Lower leg skin (tissue), 4 donors: ENCODE measurements at regions not wholly inside any gene's neighbourhood (a gene's known extent, or its start where the extent isn't known, plus 50 kb on each side); places are given as distances from the start of the nearest gene placed in this dataset.

ENCODE experiments used
- DNase-seq, 2 donors: peaks; one replicate each; pipeline ENCODE4 v3.0.0-alpha.2; 2019; ENCODE audit warnings: low spot score in 2 of 2
- H3K4me3 ChIP-seq: fragments of 200-600 bp; sonication (generic); 2 replicates; pipeline ENCODE4 v1.5.1; 2017; ENCODE audit warnings: mild to moderate bottlenecking, low read depth; ENCODE audit not compliant: poor library complexity, severe bottlenecking
- POLR2A ChIP-seq, 2 donors: fragments of 450-650 bp; IDR thresholded peaks; one replicate each; pipeline ENCODE4 v1.6.1; 2016 to 2017; ENCODE audit warnings: antibody characterized with exemption in 2 of 2, mild to moderate bottlenecking in 1 of 2, moderate library complexity in 1 of 2
- WGBS, 2 donors: methylation state at CpG; one replicate each; pipeline ENCODE4 v1.1.5; 2018; 5-methylcytosine and 5-hydroxymethylcytosine counted together
- intact Hi-C: fragments of 100-400 bp; cut with DNase I; formaldehyde crosslinking; loops from one replicate; pipeline ENCODE4 v1.15.0; 2023; ENCODE audit warnings: low total_unique reads
- TF ChIP-seq, protein P1 (sequence below), 3 donors: fragments of 450-650 bp; IDR thresholded peaks; one replicate each; pipeline ENCODE4 v1.5.1; 2016; ENCODE audit warnings: antibody characterized with exemption in 3 of 3, mild to moderate bottlenecking in 3 of 3, moderate library complexity in 2 of 3

- no peak for DNase-seq
- intact Hi-C loops: no loop called here
- WGBS, 2 donors: 81 to 82% methylated on average over 5 of the region's 5 CpGs
- no peak overlapping the region for H3K4me3 ChIP-seq
- TF ChIP-seq POLR2A (IDR thresholded peaks at IDR 0.05): no peak
- TF ChIP-seq, protein P1, sequence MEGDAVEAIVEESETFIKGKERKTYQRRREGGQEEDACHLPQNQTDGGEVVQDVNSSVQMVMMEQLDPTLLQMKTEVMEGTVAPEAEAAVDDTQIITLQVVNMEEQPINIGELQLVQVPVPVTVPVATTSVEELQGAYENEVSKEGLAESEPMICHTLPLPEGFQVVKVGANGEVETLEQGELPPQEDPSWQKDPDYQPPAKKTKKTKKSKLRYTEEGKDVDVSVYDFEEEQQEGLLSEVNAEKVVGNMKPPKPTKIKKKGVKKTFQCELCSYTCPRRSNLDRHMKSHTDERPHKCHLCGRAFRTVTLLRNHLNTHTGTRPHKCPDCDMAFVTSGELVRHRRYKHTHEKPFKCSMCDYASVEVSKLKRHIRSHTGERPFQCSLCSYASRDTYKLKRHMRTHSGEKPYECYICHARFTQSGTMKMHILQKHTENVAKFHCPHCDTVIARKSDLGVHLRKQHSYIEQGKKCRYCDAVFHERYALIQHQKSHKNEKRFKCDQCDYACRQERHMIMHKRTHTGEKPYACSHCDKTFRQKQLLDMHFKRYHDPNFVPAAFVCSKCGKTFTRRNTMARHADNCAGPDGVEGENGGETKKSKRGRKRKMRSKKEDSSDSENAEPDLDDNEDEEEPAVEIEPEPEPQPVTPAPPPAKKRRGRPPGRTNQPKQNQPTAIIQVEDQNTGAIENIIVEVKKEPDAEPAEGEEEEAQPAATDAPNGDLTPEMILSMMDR (IDR thresholded peaks at IDR 0.05): no peak
Measured at GRCh38 chr5:106195679-106196474, 1474.9 kb downstream of the EFNA5 start.

GRCh38 chr5:106189121-106189809 lies 1481.5 kb downstream of the EFNA5 start:
- DNase-seq: no peak
- intact Hi-C loops: no loop called here
- no peak overlapping the region for H3K4me3 ChIP-seq
- WGBS, 2 donors: 68 to 69% methylated on average over 3 of the region's 3 CpGs
- TF ChIP-seq, protein P1 (IDR thresholded peaks at IDR 0.05): no peak
- no peak for TF ChIP-seq POLR2A (IDR thresholded peaks at IDR 0.05)

- no peak for DNase-seq
- intact Hi-C loops: no loop called here
- TF ChIP-seq, protein P1 (IDR thresholded peaks at IDR 0.05): no peak
- TF ChIP-seq POLR2A (IDR thresholded peaks at IDR 0.05): no peak
- H3K4me3 ChIP-seq: no peak overlapping the region
- 72 to 75% methylated on average over 3 of the region's 3 CpGs for WGBS, 2 donors
Measured at GRCh38 chr5:106185661-106186081, 1485.1 kb downstream of the EFNA5 start.

- intact Hi-C loops: no loop called here
- DNase-seq: no peak
- TF ChIP-seq, protein P1 (IDR thresholded peaks at IDR 0.05): no peak
- no peak for TF ChIP-seq POLR2A (IDR thresholded peaks at IDR 0.05)
- no peak overlapping the region for H3K4me3 ChIP-seq
- WGBS, 2 donors: 71 to 91% methylated on average over 3 of the region's 3 CpGs
Measured at GRCh38 chr5:106174903-106175302, 1495.8 kb downstream of the EFNA5 start.

DNA sequence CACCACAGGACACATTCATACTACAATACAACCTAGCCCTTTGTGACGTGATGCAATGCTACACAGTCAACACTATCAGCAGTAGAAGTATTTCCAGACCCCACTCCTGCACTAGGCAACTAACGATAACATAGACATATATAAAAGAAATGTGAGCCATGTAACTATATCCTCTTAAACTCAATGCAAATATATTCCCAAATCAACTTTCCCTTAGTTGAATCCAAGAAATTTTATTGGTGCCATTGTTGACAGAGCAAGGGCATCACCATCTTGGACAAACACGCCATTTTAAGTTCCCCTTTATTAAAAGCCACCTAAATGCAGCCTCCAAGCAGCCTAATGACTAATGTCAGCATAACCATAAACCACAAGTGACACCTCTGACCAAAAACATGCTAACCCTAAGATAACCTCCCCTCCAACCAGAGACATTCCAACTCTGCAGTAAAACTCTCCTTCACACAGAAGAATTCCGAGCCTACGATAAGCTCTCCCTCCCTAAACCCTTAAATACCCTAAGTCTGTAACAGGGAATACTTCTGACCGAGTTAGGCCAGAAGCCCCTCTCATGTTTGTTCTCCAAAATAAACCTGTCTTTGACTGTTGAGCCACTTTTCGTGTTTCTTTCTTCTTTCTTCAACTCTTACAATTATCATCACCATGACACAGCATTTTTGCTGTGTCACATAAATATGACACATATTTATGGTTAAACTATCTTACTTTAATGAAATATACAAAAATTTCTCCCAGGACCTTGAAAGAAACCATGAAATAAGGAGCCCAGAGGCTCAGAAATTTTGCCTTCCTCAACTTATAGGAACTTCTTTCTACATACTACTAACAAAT lies 1497.8 kb downstream of the EFNA5 start:
- no peak for DNase-seq
- H3K4me3 ChIP-seq: no peak overlapping the region
- intact Hi-C loops: no loop called here
- WGBS, 2 donors: 90 to 92% methylated on average over 7 of the region's 7 CpGs
- no peak for TF ChIP-seq POLR2A (IDR thresholded peaks at IDR 0.05)
- TF ChIP-seq, protein P1 (IDR thresholded peaks at IDR 0.05): no peak
